Lung microvascular endothelial cell (primary cell): ENCODE measurements at regions not wholly inside any gene's neighbourhood (a gene's known extent, or its start where the extent isn't known, plus 50 kb on each side); places are given as distances from the start of the nearest gene placed in this dataset.
"Not testable (repeated sequence)": the region's sequence is repeated elsewhere in the genome, so short reads cannot be mapped to it uniquely, and the experiment has no call there.

ENCODE experiments used
- DNase-seq, 2 donors: peaks; one replicate each; pipeline versions ENCODE4 v3.0.0 to v3.0.0-alpha.2; 2010; ENCODE audit warnings: low read depth in 2 of 2

DNA sequence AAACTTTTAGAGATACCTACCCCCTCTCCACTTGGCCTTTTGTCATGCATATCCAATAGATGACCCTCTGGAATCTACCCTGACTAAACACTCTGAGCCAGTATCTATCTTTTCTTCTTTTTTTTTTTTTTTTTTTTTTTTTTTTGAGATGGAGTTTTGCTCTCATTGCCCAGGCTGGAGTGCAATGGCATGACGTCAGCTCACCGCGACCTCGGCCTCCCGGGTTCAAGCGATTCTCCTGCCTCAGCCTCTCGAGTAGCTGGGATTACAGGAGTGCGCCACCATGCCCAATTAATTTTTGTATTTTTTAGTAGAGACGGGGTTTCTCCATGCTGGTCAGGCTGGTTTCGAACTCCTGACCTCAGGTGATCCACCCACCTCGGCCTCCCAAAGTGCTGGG lies 50.8 kb upstream of the GRIN2B start:
- DNase-seq = not testable (repeated sequence)

DNA sequence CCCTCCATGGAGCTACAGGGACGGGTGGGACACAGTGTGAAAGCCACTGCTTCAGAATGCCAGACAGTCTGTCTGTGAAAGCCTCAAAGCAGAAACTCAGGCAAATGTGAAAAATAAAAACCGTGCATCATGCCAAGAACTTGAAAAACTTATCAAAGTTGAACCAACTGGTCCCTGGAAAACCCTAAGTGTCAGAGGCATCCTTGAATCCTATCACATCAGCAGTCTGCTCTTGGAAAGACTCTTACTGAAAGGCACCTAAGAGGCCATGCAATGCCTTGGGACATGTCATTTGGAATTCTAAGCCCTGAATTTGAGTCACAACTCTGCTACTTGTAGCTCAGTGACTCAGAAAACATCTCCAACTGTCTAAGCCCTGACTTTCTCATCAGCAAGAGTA lies 62.4 kb upstream of the GRIN2B start:
- DNase-seq = no peak

- no peak for DNase-seq
Observed at GRCh38 chr12:14048941-14049545, 67.6 kb upstream of the GRIN2B start.

GRCh38 chr12:14057895-14058294 lies 76.5 kb upstream of the GRIN2B start:
- no peak for DNase-seq

DNA sequence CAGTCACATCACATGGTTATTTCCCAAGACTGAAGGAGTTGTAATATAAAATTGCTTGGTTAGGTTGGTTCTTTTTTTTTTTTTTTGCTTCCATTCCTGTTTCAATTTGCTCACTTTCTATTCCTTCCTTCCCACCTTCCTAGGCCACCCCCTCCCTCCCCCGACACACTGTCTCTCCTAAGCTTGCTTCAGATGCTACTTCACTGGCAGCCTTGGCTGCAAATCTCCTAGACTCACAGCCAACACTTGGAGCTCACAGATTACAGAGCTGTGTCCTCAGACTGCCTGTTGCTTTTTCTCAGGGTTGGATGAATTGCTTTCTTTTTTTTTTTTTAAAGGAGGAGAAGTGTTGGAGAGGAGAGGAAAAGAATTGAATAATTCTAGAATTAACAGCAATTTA lies 77.3 kb upstream of the GRIN2B start:
- DNase-seq = no peak

GRCh38 chr12:14059548-14059947 lies 78.1 kb upstream of the GRIN2B start:
- no peak for DNase-seq

- no peak for DNase-seq
Observed at GRCh38 chr12:14065616-14066015, 84.2 kb upstream of the GRIN2B start.

GRCh38 chr12:14066021-14066420 lies 84.6 kb upstream of the GRIN2B start:
- no peak for DNase-seq

GRCh38 chr12:14068961-14069360 lies 87.6 kb upstream of the GRIN2B start:
- DNase-seq = no peak

GRCh38 chr12:14071833-14072232 lies 90.4 kb upstream of the GRIN2B start:
- no peak for DNase-seq

GRCh38 chr12:14072987-14073386 lies 91.6 kb upstream of the GRIN2B start:
- no peak for DNase-seq

DNA sequence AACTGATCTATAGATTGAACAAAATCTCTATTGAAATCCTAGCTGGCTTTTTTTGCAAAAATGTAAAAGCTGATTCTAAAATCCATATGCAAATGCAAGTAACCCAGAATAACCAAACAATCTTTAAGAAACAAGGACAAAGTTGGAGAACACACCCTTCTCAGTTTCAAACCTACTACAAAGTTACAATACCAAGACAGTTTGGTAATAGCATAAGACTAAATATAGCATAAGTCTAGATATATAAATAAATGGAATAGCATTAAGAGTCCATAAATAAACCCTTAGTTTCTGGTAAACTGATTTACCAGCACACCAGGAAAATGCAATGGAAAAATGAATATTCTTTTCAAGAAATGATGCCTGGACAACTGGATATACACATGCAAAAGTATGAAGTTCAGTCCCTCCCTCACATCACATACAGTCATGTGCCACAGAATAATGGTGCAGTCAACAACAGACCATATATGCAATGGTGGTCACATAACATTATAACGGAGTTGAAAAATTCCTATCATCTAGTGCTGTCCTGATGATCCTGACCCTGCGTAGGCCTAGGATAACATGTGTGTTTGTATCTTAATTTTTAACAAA lies 94.5 kb upstream of the GRIN2B start:
- no peak for DNase-seq

GRCh38 chr12:14076538-14076937 lies 95.1 kb upstream of the GRIN2B start:
- no peak for DNase-seq

DNA sequence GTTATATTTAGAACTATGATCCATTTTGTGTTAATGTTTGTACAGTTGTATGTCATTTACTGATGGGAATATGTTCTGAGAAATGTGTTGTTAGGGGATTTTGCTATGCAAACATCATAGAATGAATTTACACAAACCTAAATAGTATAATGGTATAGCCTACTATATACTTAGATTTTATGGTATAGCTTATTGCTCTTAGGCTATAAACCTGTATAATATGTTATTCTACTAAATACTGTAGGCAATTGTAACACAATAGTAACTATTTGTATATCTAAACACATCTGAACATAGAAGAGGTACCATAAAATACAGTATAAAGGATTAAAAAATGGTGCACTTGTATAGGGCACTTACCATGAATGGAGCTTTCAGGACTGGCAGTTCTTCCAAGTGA lies 105.4 kb upstream of the GRIN2B start:
- no peak for DNase-seq

- DNase-seq = no peak
Observed at GRCh38 chr12:14099994-14100393, 118.6 kb upstream of the GRIN2B start.

DNA sequence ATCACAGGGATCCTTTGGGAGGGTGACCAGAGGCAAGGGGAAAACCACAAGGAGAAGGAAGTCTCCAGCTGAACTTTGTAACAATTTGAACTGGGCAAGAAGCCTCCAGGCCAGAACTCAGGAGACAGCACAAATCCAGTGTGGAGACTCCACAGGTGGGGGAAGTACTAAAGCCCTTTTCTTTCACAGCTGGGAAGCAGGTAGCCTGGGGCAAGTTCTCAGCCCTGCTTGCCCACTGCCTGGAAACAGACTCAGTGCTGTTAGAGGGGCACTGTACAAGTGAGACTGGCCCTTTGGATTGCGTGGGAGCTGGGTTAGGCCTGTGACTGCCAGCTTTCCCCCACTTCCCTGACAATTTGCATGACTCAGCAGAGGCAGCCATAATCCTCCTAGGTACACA lies 120.2 kb upstream of the GRIN2B start:
- DNase-seq = not testable (repeated sequence)

DNA sequence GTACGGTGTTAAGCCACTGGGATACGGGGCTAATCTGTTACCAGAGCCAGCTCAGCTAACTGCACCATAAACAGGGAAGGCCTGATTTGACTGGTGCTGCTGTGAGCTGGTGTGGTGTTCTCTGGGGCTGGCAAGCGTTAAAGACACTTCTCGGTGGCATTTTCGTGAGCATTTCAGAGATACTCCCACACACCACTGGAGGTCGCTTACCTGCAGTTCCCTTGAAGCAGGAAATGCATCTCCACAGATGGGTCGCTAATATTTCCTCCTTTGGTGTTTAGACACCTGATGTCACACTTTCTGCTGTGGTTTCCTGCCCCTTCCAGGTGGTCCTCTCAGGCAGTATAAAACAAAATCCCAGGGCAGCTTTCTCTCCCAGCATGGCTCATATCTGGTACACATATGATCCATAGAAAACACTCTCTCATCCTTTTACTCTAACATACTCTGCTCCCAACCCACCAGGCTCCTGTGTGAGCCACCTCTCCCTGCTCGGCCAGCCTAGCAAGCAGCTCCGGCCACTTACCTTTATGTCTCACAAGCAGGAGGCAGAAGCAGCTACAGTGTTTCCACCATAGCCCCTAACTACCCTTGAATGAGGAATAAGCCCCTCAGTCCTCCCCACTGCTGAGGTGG lies 129.9 kb upstream of the GRIN2B start:
- peak in 1 of 2 donors; percentile 0 for DNase-seq

GRCh38 chr12:14113031-14113430 lies 131.6 kb upstream of the GRIN2B start:
- DNase-seq = no peak

GRCh38 chr12:14126692-14127091 lies 145.3 kb upstream of the GRIN2B start:
- no peak for DNase-seq

DNA sequence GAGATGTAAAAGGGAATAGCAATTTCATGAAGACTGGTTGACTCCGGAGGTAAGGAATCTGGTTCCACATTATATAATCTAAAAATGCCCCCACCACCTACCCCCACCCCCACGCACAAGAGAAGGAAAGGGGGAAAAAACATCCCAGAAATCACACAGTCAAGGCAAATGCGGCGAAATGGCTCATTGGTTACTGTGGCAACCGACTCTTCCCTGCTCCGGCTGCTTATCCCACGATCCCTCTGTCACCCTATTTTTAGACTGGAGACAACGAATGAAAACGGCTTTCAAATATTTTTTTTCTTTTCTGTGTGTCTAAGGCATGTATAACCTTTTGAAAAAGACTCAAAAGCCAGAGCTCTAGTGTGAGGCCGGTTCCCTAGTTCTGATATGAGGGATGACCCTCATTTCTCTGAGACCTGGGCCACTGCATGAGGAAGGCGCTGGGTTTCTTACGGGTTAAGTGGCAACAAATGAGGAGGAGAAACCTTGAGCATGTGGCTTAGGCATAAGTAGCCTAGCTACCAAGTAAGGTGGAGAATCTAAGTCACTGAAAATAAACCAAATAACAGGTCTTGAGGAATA lies 148.3 kb upstream of the GRIN2B start:
- DNase-seq = no peak

GRCh38 chr12:14135996-14136395 lies 154.6 kb upstream of the GRIN2B start:
- DNase-seq = no peak

- no peak for DNase-seq
Observed at GRCh38 chr12:14138495-14138894, 157.1 kb upstream of the GRIN2B start.
